Hepatocyte (in vitro differentiated cells): ENCODE measurements at regions not wholly inside any gene's neighbourhood (a gene's known extent, or its start where the extent isn't known, plus 50 kb on each side); places are given as distances from the start of the nearest gene placed in this dataset.

Source experiments
- DNase-seq: peaks from one replicate; pipeline ENCODE4 v3.0.0-alpha.2; 2016; ENCODE audit warnings: low spot score
- H2AFZ ChIP-seq: fragments of 200-600 bp; sonication (generic); 2 replicates; pipeline ENCODE4 v1.6.0; 2016; ENCODE audit warnings: antibody characterized with exemption, mild to moderate bottlenecking
- H3K27ac ChIP-seq: fragments of 200-600 bp; sonication (generic); 2 replicates; pipeline ENCODE4 v1.5.1; 2016; ENCODE audit warnings: mild to moderate bottlenecking
- H3K27me3 ChIP-seq: fragments of 200-600 bp; sonication (generic); 2 replicates; pipeline ENCODE4 v1.6.1; 2016
- H3K36me3 ChIP-seq: fragments of 200-600 bp; sonication (generic); replicated peaks from 2 replicates; pipeline ENCODE4 v1.5.1; 2016; ENCODE audit warnings: low read depth; ENCODE audit not compliant: insufficient read depth
- H3K4me1 ChIP-seq: fragments of 200-600 bp; sonication (generic); 2 replicates; pipeline ENCODE4 v1.5.1; 2016; ENCODE audit warnings: mild to moderate bottlenecking, moderate library complexity; ENCODE audit not compliant: insufficient read depth
- H3K4me2 ChIP-seq: fragments of 200-600 bp; sonication (generic); 2 replicates; pipeline ENCODE4 v1.6.0; 2016
- H3K4me3 ChIP-seq: fragments of 200-600 bp; sonication (generic); 2 replicates; pipeline ENCODE4 v1.5.1; 2016; ENCODE audit warnings: mild to moderate bottlenecking
- H3K79me2 ChIP-seq: fragments of 200-600 bp; sonication (generic); 2 replicates; pipeline ENCODE4 v1.6.0; 2017; ENCODE audit warnings: mild to moderate bottlenecking
- H3K9me2 ChIP-seq: fragments of 200-600 bp; sonication (generic); replicated peaks from 2 replicates; pipeline ENCODE4 v1.6.0; 2017; ENCODE audit warnings: mild to moderate bottlenecking; ENCODE audit not compliant: insufficient read depth
- H3K9me3 ChIP-seq: fragments of 200-600 bp; sonication (generic); 2 replicates; pipeline ENCODE4 v1.5.1; 2016; ENCODE audit warnings: low read depth, mild to moderate bottlenecking
- H4K20me1 ChIP-seq: fragments of 200-600 bp; sonication (generic); 2 replicates; pipeline ENCODE4 v1.6.0; 2016; ENCODE audit warnings: mild to moderate bottlenecking; ENCODE audit not compliant: insufficient read depth, poor library complexity, severe bottlenecking
- CTCF ChIP-seq: fragments of 200-600 bp; sonication (generic); IDR thresholded peaks from 2 replicates; pipeline ENCODE4 v1.5.1; 2016; ENCODE audit warnings: antibody characterized with exemption, mild to moderate bottlenecking; ENCODE audit not compliant: poor library complexity
- EZH2 ChIP-seq: fragments of 200-600 bp; sonication (generic); IDR thresholded peaks from 2 replicates; pipeline ENCODE4 v1.6.1; 2016; ENCODE audit warnings: antibody characterized with exemption, mild to moderate bottlenecking, borderline replicate concordance
- EZH2phosphoT487 ChIP-seq: fragments of 200-600 bp; sonication (generic); IDR thresholded peaks from one replicate; pipeline ENCODE4 v1.6.1; 2018; ENCODE audit warnings: antibody characterized with exemption, mild to moderate bottlenecking, low read depth, moderate library complexity; ENCODE audit not compliant: unreplicated experiment, severe bottlenecking
- WGBS: methylation state at CpG from one replicate; pipeline ENCODE4 v1.1.6; 2016; ENCODE audit warnings: low lambda C conversion rate; ENCODE audit errors: missing lambda C conversion rate; 5-methylcytosine and 5-hydroxymethylcytosine counted together

GRCh38 chr5:127153521-127153920, 80.2 kb upstream of the C5orf63 start:
- Histone ChIP-seq H3K4me2 (no peak overlapping the region), H3K9me2 (no peaks in the 10 kb centered on the region), H3K27ac (no peak overlapping the region), H4K20me1 (no peaks in the 10 kb centered on the region), H3K4me1 (no peaks in the 10 kb centered on the region), H3K36me3 (no peaks in the 10 kb centered on the region), H2AFZ (no peak overlapping the region), H3K9me3 (no peaks in the 10 kb centered on the region), H3K27me3 (no peaks in the 10 kb centered on the region), H3K4me3 (no peak overlapping the region), H3K79me2 (no peaks in the 10 kb centered on the region)
- no peak for DNase-seq
- 92% methylated on average over 3 of the region's 3 CpGs for WGBS
- TF ChIP-seq CTCF: no peak
- TF ChIP-seq EZH2phosphoT487: no peak
- TF ChIP-seq EZH2: no peak

- Histone ChIP-seq H4K20me1 (no peaks in the 10 kb centered on the region), H3K36me3 (no peaks in the 10 kb centered on the region), H3K79me2 (no peaks in the 10 kb centered on the region), H3K4me1 (no peaks in the 10 kb centered on the region), H3K27me3 (no peaks in the 10 kb centered on the region), H3K4me2 (no peak overlapping the region), H2AFZ (no peak overlapping the region), H3K9me3 (no peaks in the 10 kb centered on the region), H3K27ac (no peak overlapping the region), H3K4me3 (no peak overlapping the region), H3K9me2 (no peaks in the 10 kb centered on the region)
- TF ChIP-seq EZH2 (no peak), EZH2phosphoT487 (no peak), CTCF (no peak)
- DNase-seq: no peak
Observed at GRCh38 chr5:127163750-127164149, 90.4 kb upstream of the C5orf63 start.

GRCh38 chr5:127170918-127171600, 97.8 kb upstream of the C5orf63 start:
- Histone ChIP-seq H3K4me1 (no peaks in the 10 kb centered on the region), H3K27me3 (peaks cover 3% of the 10 kb centered on the region), H2AFZ (no peak overlapping the region), H3K36me3 (no peaks in the 10 kb centered on the region), H3K27ac (no peak overlapping the region), H3K4me2 (no peak overlapping the region), H4K20me1 (no peaks in the 10 kb centered on the region), H3K9me2 (no peaks in the 10 kb centered on the region), H3K9me3 (no peaks in the 10 kb centered on the region), H3K4me3 (no peak overlapping the region), H3K79me2 (no peaks in the 10 kb centered on the region)
- no peak for TF ChIP-seq EZH2phosphoT487
- no peak for TF ChIP-seq EZH2
- TF ChIP-seq CTCF: no peak
- 93% methylated on average over 10 of the region's 10 CpGs for WGBS
- DNase-seq: no peak
